ENCODE measurements at regions not wholly inside any gene's neighbourhood (a gene's known extent, or its start where the extent isn't known, plus 50 kb on each side); places are given as distances from the start of the nearest gene placed in this dataset.

DNA sequence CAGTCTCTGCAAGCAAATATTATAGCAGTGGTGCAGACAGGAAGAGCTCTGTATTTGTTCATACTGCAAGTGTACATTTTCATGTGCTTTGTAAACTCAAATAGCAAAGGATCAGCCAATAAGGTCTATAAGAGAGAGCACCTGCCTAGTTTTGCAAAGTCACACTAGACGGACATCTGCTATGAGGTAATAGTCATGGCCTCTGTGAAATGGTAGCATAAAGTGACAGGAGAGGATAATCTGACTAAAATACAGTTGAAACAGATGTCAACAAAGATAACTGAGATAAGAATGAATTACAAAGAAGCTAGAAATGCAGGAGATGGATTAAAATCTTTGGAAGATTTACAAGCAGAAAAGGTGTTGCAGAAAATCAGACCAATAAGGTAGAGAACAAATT, 70.6 kb upstream of the SPON1 start (continued):
- TF ChIP-seq, protein P1, sequence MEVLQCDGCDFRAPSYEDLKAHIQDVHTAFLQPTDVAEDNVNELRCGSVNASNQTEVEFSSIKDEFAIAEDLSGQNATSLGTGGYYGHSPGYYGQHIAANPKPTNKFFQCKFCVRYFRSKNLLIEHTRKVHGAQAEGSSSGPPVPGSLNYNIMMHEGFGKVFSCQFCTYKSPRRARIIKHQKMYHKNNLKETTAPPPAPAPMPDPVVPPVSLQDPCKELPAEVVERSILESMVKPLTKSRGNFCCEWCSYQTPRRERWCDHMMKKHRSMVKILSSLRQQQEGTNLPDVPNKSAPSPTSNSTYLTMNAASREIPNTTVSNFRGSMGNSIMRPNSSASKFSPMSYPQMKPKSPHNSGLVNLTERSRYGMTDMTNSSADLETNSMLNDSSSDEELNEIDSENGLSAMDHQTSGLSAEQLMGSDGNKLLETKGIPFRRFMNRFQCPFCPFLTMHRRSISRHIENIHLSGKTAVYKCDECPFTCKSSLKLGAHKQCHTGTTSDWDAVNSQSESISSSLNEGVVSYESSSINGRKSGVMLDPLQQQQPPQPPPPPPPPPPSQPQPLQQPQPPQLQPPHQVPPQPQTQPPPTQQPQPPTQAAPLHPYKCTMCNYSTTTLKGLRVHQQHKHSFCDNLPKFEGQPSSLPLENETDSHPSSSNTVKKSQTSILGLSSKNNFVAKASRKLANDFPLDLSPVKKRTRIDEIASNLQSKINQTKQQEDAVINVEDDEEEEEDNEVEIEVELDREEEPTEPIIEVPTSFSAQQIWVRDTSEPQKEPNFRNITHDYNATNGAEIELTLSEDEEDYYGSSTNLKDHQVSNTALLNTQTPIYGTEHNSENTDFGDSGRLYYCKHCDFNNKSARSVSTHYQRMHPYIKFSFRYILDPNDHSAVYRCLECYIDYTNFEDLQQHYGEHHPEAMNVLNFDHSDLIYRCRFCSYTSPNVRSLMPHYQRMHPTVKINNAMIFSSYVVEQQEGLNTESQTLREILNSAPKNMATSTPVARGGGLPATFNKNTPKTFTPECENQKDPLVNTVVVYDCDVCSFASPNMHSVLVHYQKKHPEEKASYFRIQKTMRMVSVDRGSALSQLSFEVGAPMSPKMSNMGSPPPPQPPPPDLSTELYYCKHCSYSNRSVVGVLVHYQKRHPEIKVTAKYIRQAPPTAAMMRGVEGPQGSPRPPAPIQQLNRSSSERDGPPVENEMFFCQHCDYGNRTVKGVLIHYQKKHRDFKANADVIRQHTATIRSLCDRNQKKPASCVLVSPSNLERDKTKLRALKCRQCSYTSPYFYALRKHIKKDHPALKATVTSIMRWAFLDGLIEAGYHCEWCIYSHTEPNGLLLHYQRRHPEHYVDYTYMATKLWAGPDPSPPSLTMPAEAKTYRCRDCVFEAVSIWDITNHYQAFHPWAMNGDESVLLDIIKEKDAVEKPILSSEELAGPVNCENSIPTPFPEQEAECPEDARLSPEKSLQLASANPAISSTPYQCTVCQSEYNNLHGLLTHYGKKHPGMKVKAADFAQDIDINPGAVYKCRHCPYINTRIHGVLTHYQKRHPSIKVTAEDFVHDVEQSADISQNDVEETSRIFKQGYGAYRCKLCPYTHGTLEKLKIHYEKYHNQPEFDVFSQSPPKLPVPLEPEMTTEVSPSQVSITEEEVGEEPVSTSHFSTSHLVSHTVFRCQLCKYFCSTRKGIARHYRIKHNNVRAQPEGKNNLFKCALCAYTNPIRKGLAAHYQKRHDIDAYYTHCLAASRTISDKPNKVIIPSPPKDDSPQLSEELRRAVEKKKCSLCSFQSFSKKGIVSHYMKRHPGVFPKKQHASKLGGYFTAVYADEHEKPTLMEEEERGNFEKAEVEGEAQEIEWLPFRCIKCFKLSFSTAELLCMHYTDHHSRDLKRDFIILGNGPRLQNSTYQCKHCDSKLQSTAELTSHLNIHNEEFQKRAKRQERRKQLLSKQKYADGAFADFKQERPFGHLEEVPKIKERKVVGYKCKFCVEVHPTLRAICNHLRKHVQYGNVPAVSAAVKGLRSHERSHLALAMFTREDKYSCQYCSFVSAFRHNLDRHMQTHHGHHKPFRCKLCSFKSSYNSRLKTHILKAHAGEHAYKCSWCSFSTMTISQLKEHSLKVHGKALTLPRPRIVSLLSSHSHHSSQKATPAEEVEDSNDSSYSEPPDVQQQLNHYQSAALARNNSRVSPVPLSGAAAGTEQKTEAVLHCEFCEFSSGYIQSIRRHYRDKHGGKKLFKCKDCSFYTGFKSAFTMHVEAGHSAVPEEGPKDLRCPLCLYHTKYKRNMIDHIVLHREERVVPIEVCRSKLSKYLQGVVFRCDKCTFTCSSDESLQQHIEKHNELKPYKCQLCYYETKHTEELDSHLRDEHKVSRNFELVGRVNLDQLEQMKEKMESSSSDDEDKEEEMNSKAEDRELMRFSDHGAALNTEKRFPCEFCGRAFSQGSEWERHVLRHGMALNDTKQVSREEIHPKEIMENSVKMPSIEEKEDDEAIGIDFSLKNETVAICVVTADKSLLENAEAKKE (CRISPR knock-in tag; IDR thresholded peaks at IDR 0.05) = no peak
- no peak for TF ChIP-seq NANOG (IDR thresholded peaks at IDR 0.05; ENCODE audit: borderline replicate concordance)
- no peak for TF ChIP-seq EZH2phosphoT487 (IDR thresholded peaks at IDR 0.05; ENCODE audit: unreplicated experiment)
- no peak for TF ChIP-seq STAT1 (IDR thresholded peaks at IDR 0.05; ENCODE audit: unreplicated experiment)
- TF ChIP-seq, protein P2, sequence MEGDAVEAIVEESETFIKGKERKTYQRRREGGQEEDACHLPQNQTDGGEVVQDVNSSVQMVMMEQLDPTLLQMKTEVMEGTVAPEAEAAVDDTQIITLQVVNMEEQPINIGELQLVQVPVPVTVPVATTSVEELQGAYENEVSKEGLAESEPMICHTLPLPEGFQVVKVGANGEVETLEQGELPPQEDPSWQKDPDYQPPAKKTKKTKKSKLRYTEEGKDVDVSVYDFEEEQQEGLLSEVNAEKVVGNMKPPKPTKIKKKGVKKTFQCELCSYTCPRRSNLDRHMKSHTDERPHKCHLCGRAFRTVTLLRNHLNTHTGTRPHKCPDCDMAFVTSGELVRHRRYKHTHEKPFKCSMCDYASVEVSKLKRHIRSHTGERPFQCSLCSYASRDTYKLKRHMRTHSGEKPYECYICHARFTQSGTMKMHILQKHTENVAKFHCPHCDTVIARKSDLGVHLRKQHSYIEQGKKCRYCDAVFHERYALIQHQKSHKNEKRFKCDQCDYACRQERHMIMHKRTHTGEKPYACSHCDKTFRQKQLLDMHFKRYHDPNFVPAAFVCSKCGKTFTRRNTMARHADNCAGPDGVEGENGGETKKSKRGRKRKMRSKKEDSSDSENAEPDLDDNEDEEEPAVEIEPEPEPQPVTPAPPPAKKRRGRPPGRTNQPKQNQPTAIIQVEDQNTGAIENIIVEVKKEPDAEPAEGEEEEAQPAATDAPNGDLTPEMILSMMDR (conservative IDR thresholded peaks at IDR 0.05; ENCODE audit: low read depth in 2 of 2) = no peak
- TF ChIP-seq, protein P3, sequence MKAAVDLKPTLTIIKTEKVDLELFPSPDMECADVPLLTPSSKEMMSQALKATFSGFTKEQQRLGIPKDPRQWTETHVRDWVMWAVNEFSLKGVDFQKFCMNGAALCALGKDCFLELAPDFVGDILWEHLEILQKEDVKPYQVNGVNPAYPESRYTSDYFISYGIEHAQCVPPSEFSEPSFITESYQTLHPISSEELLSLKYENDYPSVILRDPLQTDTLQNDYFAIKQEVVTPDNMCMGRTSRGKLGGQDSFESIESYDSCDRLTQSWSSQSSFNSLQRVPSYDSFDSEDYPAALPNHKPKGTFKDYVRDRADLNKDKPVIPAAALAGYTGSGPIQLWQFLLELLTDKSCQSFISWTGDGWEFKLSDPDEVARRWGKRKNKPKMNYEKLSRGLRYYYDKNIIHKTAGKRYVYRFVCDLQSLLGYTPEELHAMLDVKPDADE (IDR thresholded peaks at IDR 0.05) = no peak
- TF ChIP-seq ZNF114 (CRISPR knock-in tag; IDR thresholded peaks at IDR 0.05) = no peak
- TF ChIP-seq EZH2 (IDR thresholded peaks at IDR 0.05; ENCODE audit: low read depth, unreplicated experiment) = no peak
- no peak for TF ChIP-seq JUNB (IDR thresholded peaks at IDR 0.05; ENCODE audit: unreplicated experiment)
- TF ChIP-seq ZNF331 (CRISPR knock-in tag; IDR thresholded peaks at IDR 0.05; ENCODE audit: low read depth) = no peak
